ENCODE measurements at regions not wholly inside any gene's neighbourhood (a gene's known extent, or its start where the extent isn't known, plus 50 kb on each side); places are given as distances from the start of the nearest gene placed in this dataset.
"Not testable (repeated sequence)": the region's sequence is repeated elsewhere in the genome, so short reads cannot be mapped to it uniquely, and the experiment has no call there.

DNA sequence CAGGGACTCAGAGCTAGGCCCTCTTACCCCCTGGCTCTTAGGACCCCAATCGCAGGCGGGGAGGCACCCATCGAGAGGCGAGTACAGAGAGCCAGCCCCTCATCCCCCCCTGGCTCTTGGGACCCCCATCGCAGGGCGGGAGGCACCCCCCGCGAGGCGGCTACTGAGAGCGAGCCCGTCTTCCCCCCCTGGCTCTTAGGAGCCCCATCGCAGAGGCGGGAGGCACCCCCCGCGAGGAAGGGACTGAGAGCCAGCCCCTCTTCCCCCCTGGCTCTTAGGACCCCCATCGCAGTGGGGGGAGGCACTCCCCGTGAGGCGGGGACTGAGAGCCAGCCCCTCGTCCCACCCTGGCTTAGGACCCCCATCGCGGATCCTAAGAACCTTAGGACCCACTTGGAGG, 2422.1 kb upstream of the PCDH20 start:
- TF ChIP-seq, protein P1, sequence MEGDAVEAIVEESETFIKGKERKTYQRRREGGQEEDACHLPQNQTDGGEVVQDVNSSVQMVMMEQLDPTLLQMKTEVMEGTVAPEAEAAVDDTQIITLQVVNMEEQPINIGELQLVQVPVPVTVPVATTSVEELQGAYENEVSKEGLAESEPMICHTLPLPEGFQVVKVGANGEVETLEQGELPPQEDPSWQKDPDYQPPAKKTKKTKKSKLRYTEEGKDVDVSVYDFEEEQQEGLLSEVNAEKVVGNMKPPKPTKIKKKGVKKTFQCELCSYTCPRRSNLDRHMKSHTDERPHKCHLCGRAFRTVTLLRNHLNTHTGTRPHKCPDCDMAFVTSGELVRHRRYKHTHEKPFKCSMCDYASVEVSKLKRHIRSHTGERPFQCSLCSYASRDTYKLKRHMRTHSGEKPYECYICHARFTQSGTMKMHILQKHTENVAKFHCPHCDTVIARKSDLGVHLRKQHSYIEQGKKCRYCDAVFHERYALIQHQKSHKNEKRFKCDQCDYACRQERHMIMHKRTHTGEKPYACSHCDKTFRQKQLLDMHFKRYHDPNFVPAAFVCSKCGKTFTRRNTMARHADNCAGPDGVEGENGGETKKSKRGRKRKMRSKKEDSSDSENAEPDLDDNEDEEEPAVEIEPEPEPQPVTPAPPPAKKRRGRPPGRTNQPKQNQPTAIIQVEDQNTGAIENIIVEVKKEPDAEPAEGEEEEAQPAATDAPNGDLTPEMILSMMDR (IDR thresholded peaks at IDR 0.05) = not testable (repeated sequence)
- not testable (repeated sequence) for TF ChIP-seq POLR2A, EP300 (IDR thresholded peaks at IDR 0.05)
